Sigmoid colon (tissue), 6 donors: ENCODE measurements at regions not wholly inside any gene's neighbourhood (a gene's known extent, or its start where the extent isn't known, plus 50 kb on each side); places are given as distances from the start of the nearest gene placed in this dataset.

ENCODE experiments used
- DNase-seq: peaks from one replicate; pipeline ENCODE4 v3.0.0-alpha.2; 2019
- H3K27ac ChIP-seq, 4 donors: fragments of 200-600 bp; sonication (generic); one replicate each; pipeline ENCODE4 v1.5.1; 2016 to 2019; ENCODE audit warnings: mild to moderate bottlenecking in 1 of 4
- H3K27me3 ChIP-seq, 3 donors: fragments of 200-600 bp; sonication (generic); one replicate each; pipeline ENCODE4 v1.5.1; 2019; ENCODE audit warnings: mild to moderate bottlenecking in 1 of 3
- H3K36me3 ChIP-seq, 4 donors: fragments of 200-600 bp; sonication (generic); one replicate each; pipeline ENCODE4 v1.5.1; 2016 to 2019
- H3K4me1 ChIP-seq, 4 donors: fragments of 200-600 bp; sonication (generic); one replicate each; pipeline ENCODE4 v1.5.1; 2017 to 2019
- H3K4me3 ChIP-seq, 4 donors: fragments of 200-600 bp; sonication (generic); one replicate each; pipeline ENCODE4 v1.5.1; 2017 to 2019; ENCODE audit warnings: mild to moderate bottlenecking in 2 of 4, moderate library complexity in 1 of 4
- H3K9me3 ChIP-seq, 4 donors: fragments of 200-600 bp in 3 of 4; sonication (generic) in 3 of 4; one replicate each; pipeline versions ENCODE4 v1.5.1 to v1.6.1; 2013 to 2019
- EP300 ChIP-seq, 4 donors: sonication (generic); formaldehyde crosslinking; IDR thresholded peaks; one replicate each; pipeline ENCODE4 v1.6.1; 2017; ENCODE audit warnings: antibody characterized with exemption in 4 of 4
- POLR2A ChIP-seq, 2 donors: fragments of 450-650 bp; IDR thresholded peaks; one replicate each; pipeline ENCODE4 v1.6.1; 2016; ENCODE audit warnings: antibody characterized with exemption in 2 of 2, mild to moderate bottlenecking in 2 of 2, moderate library complexity in 2 of 2
- POLR2AphosphoS5 ChIP-seq, 4 donors: sonication (generic); formaldehyde crosslinking; IDR thresholded peaks; one replicate each; pipeline ENCODE4 v1.6.1; 2017; ENCODE audit warnings: antibody characterized with exemption in 4 of 4
- WGBS, 2 donors: extraction: QIAGEN DNeasy Blood & Tissue Kit; methylation state at CpG; one replicate each; pipeline ENCODE4 v1.1.7; 2013; 5-methylcytosine and 5-hydroxymethylcytosine counted together
- intact Hi-C: fragments of 100-400 bp; cut with DNase I; formaldehyde crosslinking; loops from one replicate; pipeline ENCODE4 v1.15.1; 2023
- TF ChIP-seq, protein P1 (sequence below), 4 experiments: fragments of 450-650 bp in 3 of 4; fragments of 200-600 bp in 1 of 4; IDR thresholded peaks; one replicate each; pipeline ENCODE4 v1.5.1; 2016 to 2019; ENCODE audit warnings: antibody characterized with exemption in 4 of 4, mild to moderate bottlenecking in 3 of 4, moderate library complexity in 2 of 4
- donor health status: healthy with polysubstance abuse.
- donor health status: healthy.

DNA sequence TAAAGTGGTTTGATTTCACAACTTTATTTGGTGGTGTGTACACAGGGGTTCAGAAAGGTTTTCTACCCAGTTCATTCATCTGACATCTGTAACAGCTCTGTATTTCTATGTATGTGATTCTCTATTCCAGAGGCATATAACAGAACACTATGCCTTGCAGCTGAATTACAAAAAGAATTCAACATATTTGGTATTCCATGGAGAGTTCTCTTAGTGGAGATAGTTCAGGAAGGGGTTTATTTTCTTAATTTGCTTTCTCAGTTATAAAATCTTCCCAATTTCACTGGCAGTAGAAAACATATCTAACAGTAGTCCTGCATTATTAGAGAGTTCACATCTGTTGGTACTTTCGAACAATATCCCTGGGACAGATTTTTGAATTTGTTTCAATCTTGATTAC, 207.9 kb upstream of the LYPLAL1 start:
- Histone ChIP-seq H3K9me3 (no peaks in the 10 kb centered on the region), H3K27ac (no peak overlapping the region), H3K36me3 (no peaks in the 10 kb centered on the region), H3K27me3 (no peaks in the 10 kb centered on the region), H3K4me3 (no peak overlapping the region), H3K4me1 (no peaks in the 10 kb centered on the region)
- no peak for DNase-seq
- intact Hi-C loops = no loop called here
- WGBS, 2 donors = 88 to 91% methylated on average over 1 of the region's 1 CpG
- TF ChIP-seq POLR2A (IDR thresholded peaks at IDR 0.05) = no peak

DNA sequence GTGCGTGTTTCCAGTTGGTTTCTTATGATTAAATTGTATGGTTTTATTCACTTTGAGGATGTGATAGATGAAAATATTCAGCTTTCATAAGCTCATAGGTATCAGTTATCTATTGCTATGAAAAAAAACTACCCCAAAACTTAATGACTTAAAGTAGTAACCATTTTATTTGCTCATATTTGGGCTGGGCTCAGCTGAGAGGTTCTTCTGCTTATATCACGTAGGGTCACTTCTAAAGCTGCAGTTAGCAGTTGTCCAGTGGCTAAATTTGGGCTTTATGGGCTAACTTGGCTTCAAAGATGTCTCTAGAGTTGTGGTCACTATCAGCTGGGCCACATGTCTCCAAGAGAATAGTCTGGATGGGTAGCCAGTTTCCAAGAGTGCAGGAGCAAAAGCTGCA, 206.4 kb upstream of the LYPLAL1 start:
- H3K27me3 ChIP-seq = no peaks in the 10 kb centered on the region
- no peaks in the 10 kb centered on the region for H3K9me3 ChIP-seq
- no peaks in the 10 kb centered on the region for H3K36me3 ChIP-seq
- no peak for DNase-seq
- WGBS, 2 donors = 67 to 90% methylated on average over 2 of the region's 2 CpGs
- no peak overlapping the region for H3K4me3 ChIP-seq
- no peaks in the 10 kb centered on the region for H3K4me1 ChIP-seq
- TF ChIP-seq, protein P1, sequence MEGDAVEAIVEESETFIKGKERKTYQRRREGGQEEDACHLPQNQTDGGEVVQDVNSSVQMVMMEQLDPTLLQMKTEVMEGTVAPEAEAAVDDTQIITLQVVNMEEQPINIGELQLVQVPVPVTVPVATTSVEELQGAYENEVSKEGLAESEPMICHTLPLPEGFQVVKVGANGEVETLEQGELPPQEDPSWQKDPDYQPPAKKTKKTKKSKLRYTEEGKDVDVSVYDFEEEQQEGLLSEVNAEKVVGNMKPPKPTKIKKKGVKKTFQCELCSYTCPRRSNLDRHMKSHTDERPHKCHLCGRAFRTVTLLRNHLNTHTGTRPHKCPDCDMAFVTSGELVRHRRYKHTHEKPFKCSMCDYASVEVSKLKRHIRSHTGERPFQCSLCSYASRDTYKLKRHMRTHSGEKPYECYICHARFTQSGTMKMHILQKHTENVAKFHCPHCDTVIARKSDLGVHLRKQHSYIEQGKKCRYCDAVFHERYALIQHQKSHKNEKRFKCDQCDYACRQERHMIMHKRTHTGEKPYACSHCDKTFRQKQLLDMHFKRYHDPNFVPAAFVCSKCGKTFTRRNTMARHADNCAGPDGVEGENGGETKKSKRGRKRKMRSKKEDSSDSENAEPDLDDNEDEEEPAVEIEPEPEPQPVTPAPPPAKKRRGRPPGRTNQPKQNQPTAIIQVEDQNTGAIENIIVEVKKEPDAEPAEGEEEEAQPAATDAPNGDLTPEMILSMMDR (IDR thresholded peaks at IDR 0.05) = no peak
- TF ChIP-seq POLR2A (IDR thresholded peaks at IDR 0.05) (no peak), POLR2AphosphoS5 (IDR thresholded peaks at IDR 0.05) (no peak), EP300 (IDR thresholded peaks at IDR 0.05) (no peak)
- H3K27ac ChIP-seq = no peak overlapping the region
- intact Hi-C loops = no loop called here

DNA sequence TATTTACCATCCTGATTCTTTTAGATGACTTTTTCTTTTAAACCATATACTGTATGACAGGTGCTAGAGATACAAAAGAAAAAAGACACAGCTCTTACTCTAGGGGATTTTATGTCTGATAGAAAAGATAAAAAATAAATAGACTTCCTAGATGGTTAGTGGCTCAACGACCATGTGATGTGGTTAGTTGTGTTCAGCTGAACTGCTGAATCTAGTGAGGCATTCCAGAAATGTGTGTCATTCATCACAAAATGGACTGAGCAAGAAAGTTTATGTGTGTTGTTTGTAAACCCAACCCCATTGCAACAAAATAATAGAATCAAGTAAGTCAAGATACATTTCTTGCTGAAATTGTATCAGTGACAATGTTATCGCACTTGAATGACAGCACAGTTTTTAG, 205.8 kb upstream of the LYPLAL1 start:
- Histone ChIP-seq H3K36me3 (no peaks in the 10 kb centered on the region), H3K27ac (no peak overlapping the region), H3K4me3 (no peak overlapping the region), H3K4me1 (no peaks in the 10 kb centered on the region), H3K9me3 (no peaks in the 10 kb centered on the region), H3K27me3 (no peaks in the 10 kb centered on the region)
- intact Hi-C loops = no loop called here
- 52 to 77% methylated on average over 2 of the region's 2 CpGs for WGBS, 2 donors
- no peak for DNase-seq
- TF ChIP-seq, protein P1 (IDR thresholded peaks at IDR 0.05) = no peak

DNA sequence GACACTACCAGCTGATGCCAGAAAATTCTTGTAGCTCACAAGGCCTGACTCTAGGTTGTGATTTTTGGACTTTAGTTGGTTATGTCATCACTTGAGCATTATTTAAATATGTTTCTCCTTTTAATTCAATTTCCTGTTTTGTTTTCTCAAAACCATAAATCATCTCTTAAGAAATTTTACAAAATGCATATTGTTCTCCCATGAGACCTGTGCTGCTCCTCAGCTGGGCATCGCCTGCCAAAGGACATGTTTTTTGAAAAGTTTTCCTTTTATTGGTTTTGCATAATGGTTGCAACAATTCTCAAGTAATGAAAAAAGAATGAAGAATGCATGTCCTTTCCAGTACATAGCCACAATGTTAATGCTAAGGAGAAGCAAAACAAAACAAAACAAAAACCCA, 204.7 kb upstream of the LYPLAL1 start:
- DNase-seq = no peak
- H3K36me3 ChIP-seq = no peaks in the 10 kb centered on the region
- TF ChIP-seq, protein P1 (IDR thresholded peaks at IDR 0.05) = no peak
- TF ChIP-seq POLR2A (IDR thresholded peaks at IDR 0.05) (no peak), POLR2AphosphoS5 (IDR thresholded peaks at IDR 0.05) (no peak), EP300 (IDR thresholded peaks at IDR 0.05) (no peak)
- no peaks in the 10 kb centered on the region for H3K27me3 ChIP-seq
- 88 to 95% methylated on average over 1 of the region's 1 CpG for WGBS, 2 donors
- H3K27ac ChIP-seq = no peak overlapping the region
- no peaks in the 10 kb centered on the region for H3K9me3 ChIP-seq
- no peak overlapping the region for H3K4me3 ChIP-seq
- intact Hi-C loops = no loop called here
- no peaks in the 10 kb centered on the region for H3K4me1 ChIP-seq

DNA sequence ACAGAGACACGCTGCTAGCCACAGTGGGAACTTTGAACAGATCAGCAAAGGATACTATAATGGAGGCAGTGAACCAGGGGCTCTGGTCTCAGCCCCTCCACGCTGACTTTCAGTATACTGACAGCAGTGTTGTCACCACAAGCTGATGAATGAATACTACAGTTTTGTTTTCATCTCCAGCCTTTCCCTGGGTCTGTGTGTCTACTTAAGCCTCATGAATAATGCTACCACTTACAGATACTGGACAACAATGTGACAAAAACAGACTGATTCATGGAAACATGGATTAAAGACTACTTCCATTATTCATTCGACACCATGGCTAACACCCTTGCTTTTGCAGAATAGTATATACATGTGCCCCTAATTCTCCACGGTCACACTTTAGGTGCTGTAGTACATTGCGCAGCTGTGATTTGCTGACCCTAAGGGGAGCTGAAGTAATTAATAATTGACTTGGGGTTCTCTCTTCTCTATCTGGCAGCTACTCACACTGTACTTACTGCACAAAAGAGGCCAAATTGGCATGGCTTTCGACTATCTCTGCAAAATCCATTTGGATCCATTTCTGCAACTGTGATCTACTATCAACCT, 203.2 kb upstream of the LYPLAL1 start:
- Histone ChIP-seq H3K4me3 (no peak overlapping the region), H3K9me3 (no peaks in the 10 kb centered on the region), H3K4me1 (no peaks in the 10 kb centered on the region), H3K36me3 (no peaks in the 10 kb centered on the region), H3K27ac (no peak overlapping the region), H3K27me3 (no peaks in the 10 kb centered on the region)
- intact Hi-C loops = no loop called here
- no peak for DNase-seq
- no peak for TF ChIP-seq POLR2A (IDR thresholded peaks at IDR 0.05)
- TF ChIP-seq EP300 (IDR thresholded peaks at IDR 0.05) = no peak
- no peak for TF ChIP-seq POLR2AphosphoS5 (IDR thresholded peaks at IDR 0.05)
- TF ChIP-seq, protein P1 (IDR thresholded peaks at IDR 0.05) = no peak
- WGBS, 2 donors = 78 to 82% methylated on average over 6 of the region's 6 CpGs
